Pons (tissue), 1 donor: ENCODE measurements at regions not wholly inside any gene's neighbourhood (a gene's known extent, or its start where the extent isn't known, plus 50 kb on each side); places are given as distances from the start of the nearest gene placed in this dataset.
"Not testable (repeated sequence)": the region's sequence is repeated elsewhere in the genome, so short reads cannot be mapped to it uniquely, and the experiment has no call there.

ENCODE experiments used
- DNase-seq: peaks from one replicate; pipeline ENCODE4 v3.0.0-alpha.2; 2016; ENCODE audit warnings: low spot score

- no peak for DNase-seq
Observed at GRCh38 chr2:173734797-173735196, 230.4 kb downstream of the SP3 start.

GRCh38 chr2:173737954-173738575, 227.1 kb downstream of the SP3 start:
- DNase-seq = not testable (repeated sequence)

DNA sequence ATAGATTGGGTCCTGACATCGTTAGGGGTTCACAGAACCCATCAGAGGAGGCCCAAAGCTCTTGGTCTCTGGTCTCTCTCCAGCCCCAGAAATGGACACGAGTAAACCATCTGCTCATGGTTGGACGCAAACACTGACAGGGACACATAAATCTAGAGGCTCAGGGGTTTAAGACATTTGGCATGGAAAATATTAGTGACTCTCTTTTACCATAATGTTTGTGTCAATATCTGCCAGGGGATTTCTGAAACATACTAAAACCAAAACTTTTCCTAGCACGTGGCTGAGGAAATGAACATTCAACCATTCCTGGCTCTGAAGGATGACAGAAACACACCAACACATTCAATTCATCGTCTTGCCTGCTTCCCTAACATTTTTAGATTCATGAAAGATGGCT, 226.2 kb downstream of the SP3 start:
- DNase-seq = no peak

DNA sequence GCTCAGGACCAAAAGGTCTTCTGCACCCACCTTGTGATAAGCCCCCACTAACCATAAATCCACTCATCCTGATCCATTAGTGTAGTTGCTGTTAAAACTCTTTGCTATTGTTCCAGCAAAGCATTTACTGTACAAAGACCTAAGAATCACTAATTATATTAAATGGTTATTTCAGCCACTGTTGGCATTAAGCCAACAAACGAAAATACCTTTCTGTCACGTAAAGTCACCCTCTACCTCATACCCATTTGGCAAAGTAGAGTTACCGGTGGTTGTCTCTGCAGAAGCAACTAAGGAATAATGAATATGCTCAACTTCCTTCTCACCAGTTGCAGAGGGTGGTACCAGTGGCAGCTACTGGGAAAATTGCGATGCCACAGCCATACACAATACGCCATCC, 224.5 kb downstream of the SP3 start:
- DNase-seq = no peak

DNA sequence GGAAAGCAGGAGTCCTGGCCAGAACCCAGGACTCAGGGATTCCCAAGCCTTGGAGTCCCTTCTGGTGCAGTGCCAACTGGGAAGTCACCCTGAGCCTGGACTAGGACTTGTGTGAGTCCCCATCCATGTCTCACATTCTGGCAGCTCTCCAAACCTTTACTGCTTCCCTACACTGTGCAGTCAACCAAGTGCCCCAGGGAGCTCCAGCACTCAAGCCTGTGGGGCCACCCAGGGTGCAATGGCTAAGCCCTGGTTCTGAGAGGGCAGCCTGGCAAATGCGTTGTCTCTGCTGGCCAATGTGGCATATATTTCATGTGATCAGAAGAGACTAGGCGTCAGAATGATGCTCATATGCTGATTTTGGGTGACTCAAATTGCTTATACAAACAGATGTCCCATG, 223.4 kb downstream of the SP3 start:
- no peak for DNase-seq

GRCh38 chr2:173747035-173747434, 218.1 kb downstream of the SP3 start:
- no peak for DNase-seq

DNA sequence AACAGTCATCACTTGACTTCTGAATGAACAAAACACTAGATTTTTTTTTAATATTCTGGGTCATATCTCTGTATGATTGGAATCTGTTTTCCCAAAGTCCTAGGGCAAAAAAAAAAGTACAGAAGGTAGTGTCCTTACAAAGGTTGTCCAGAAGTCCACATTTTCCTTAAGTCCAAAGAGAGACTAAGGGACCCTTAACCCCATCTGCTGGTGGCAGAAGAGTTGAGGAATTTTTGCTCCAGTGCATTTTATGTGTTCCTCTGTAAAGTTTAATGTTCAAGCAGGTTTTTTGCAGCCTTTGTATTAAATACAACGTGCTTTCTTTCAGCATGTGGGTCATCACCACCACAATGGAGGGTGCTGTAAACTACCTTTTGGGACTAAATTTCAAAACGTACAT, 215.9 kb downstream of the SP3 start:
- no peak for DNase-seq

DNA sequence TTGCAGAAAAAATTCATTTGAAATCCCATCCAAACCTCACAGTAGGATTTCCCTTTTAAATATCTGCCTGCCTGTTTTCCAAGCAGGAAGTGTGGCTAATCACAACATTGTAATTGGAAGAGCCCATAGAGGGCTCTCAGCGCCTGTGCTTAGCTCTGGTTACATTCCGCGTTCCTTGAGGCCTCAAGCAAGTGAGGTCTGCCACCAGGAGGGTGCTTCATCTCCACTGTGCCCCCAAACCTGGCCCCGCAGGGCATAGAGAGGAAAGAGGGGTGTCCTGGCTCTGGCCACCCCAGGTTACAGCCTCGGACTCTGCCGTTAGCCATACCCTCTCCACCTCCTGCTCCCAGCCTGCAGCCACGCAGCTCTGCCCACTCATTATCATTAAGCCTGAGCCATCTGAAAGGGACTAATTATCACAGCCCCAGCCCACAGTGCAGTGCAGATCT, 214.8 kb downstream of the SP3 start:
- DNase-seq = peak; percentile 11

- no peak for DNase-seq
Observed at GRCh38 chr2:173750831-173751230, 214.3 kb downstream of the SP3 start.

- DNase-seq = no peak
Observed at GRCh38 chr2:173751245-173751975, 213.8 kb downstream of the SP3 start.

DNA sequence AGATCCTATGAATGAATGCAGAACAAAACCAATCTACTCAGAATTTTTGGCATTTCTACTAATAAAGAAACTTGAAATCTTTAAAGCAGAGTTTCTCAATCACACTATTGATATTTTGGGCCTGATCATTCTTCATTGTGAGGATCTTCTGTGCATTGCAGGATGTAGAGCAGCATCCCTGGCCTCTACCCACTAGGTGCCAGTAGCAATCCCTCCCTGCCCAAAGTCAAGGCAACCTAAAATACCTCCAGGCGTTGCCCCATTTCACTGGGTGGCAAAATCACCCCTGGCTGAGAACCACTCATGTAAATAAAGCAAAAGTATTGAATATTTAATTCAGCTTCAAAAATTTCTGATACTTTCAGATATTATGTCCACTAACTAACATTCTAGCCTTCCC, 213.0 kb downstream of the SP3 start:
- DNase-seq = no peak

GRCh38 chr2:173753441-173753840, 211.7 kb downstream of the SP3 start:
- DNase-seq = no peak

- DNase-seq = no peak
Observed at GRCh38 chr2:173754165-173754564, 211.0 kb downstream of the SP3 start.

GRCh38 chr2:173754837-173755236, 210.3 kb downstream of the SP3 start:
- DNase-seq = no peak

DNA sequence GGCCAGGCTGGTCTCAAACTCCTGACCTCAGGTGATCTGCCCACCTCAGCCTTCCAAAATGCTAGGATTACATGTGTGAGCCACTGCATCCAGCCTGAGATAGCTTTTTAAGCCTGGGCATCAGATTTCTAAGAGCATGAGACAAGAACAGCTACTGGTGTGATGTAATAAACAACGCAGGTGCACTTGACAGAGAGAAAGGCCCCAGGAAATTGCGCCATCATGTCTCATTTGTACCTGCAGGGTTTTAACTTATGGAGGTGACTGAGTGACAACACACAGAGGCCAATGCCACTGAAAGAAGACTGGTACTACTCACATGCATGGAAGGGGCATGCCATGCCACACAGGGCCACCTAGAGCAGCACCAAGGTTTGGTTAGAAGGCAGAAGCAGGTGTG, 209.4 kb downstream of the SP3 start:
- no peak for DNase-seq

- DNase-seq = no peak
Observed at GRCh38 chr2:173759959-173760358, 205.2 kb downstream of the SP3 start.

- no peak for DNase-seq
Observed at GRCh38 chr2:173760553-173760952, 204.6 kb downstream of the SP3 start.

GRCh38 chr2:173761603-173762119, 203.5 kb downstream of the SP3 start:
- DNase-seq = no peak

GRCh38 chr2:173762221-173762620, 203.0 kb downstream of the SP3 start:
- no peak for DNase-seq

DNA sequence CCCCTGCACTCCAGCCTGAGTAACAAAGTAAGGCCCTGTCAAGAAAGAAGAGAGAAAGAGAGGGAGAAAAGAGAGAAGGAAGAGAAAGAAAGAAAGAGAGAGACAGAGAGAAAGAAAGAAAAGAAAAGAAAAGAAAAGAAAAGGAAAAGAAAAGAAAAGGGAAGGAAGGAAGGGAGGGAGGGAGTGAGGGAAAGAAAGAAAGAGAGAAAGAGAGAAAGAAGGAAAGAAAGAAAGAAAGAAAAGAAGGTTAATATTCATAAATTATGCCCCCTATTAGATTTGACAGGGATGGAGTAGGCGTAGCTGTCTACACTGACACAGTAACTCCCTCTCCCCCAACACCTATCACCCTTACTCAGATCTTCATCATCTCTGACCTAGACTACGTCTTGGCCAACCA, 202.3 kb downstream of the SP3 start:
- DNase-seq = no peak

GRCh38 chr2:173763641-173764040, 201.5 kb downstream of the SP3 start:
- DNase-seq = no peak

DNA sequence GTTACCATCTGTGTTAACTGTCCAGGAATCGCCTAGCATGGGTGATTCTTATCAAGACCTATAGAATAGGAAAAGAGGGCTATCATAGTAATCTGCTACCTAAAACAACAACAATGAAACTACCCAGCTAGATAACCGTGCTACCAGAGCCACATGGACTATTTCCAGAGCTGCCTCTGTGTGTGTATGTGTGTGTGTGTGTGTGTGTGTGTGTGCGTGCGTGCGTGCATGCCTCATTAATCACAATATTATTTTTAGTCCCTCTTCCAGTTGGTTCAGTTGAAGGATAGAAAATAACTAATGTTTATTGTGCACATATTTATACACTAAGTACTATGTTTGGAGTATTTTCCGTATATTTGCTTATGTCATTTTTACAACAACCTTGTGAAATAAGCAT, 201.1 kb downstream of the SP3 start:
- DNase-seq = no peak

DNA sequence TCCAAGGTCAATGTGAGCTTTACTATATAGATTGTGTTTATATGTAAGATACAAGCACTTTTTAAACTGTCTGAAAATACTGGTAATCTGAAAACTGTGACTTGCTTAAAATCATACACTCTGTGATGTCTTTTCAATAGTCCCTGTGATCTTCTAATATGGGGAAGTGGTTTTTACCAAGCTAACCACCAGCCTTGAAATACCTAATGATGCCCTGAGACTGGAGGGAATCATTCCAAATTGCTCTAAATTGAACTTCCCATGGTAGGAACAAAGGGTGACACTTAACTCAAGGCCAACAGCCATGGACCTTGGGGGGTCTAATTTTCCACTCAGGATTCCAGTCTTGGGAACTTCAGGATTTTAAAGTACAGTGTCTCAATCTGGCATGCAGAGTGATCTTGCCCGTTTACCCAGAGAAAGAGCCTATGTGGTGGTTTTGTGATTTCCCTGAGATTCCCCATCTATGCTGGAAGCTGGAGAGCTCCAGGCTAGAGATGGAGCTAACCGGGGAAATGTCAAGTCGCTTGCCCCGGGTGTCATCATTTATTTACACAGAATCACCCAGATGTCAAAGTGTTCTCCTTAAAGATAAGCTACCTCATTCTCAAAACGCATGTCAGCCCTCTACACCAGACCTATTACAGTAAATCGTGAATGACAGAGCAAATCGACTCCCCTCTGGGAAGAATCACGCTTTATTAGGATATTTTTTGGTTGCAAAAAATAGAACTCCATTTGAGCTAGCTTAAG, 198.5 kb downstream of the SP3 start:
- DNase-seq = no peak
